DMS153 treated with DMSO at 0.1 percent for 48 hours (cell line): ENCODE measurements at regions not wholly inside any gene's neighbourhood (a gene's known extent, or its start where the extent isn't known, plus 50 kb on each side); places are given as distances from the start of the nearest gene placed in this dataset.
"Not testable (repeated sequence)": the region's sequence is repeated elsewhere in the genome, so short reads cannot be mapped to it uniquely, and the experiment has no call there.

ENCODE experiments used
- DNase-seq: peaks from one replicate; lab custom pipeline; 2025; ENCODE audit not compliant: unreplicated experiment; lab: John Stamatoyannopoulos, UW

- DNase-seq = no peak
These were observed 121.5 kb upstream of the PDE1A start for GRCh38 chr2:182548031-182548950.

GRCh38 chr2:182550234-182550633 lies 123.4 kb upstream of the PDE1A start:
- DNase-seq = no peak

GRCh38 chr2:182552232-182552631 lies 125.4 kb upstream of the PDE1A start:
- DNase-seq = not testable (repeated sequence)

GRCh38 chr2:182552785-182553184 lies 125.9 kb upstream of the PDE1A start:
- not testable (repeated sequence) for DNase-seq

GRCh38 chr2:182553483-182553882 lies 126.6 kb upstream of the PDE1A start:
- DNase-seq = no peak

GRCh38 chr2:182554950-182555349 lies 128.1 kb upstream of the PDE1A start:
- peak; percentile 28 for DNase-seq

GRCh38 chr2:182558564-182558963 lies 131.7 kb upstream of the PDE1A start:
- no peak for DNase-seq

GRCh38 chr2:182559623-182560022 lies 132.8 kb upstream of the PDE1A start:
- DNase-seq = no peak

GRCh38 chr2:182565911-182566567 lies 139.2 kb upstream of the PDE1A start:
- DNase-seq = no peak

GRCh38 chr2:182573553-182573952 lies 142.5 kb upstream of the DNAJC10 start:
- DNase-seq = no peak

- no peak for DNase-seq
These were observed 138.2 kb upstream of the DNAJC10 start for GRCh38 chr2:182577816-182578215.

GRCh38 chr2:182581196-182581935 lies 134.7 kb upstream of the DNAJC10 start:
- DNase-seq = no peak

GRCh38 chr2:182584462-182584861 lies 131.6 kb upstream of the DNAJC10 start:
- DNase-seq = no peak

GRCh38 chr2:182585001-182585400 lies 131.1 kb upstream of the DNAJC10 start:
- no peak for DNase-seq

GRCh38 chr2:182585430-182585829 lies 130.6 kb upstream of the DNAJC10 start:
- DNase-seq = no peak

- no peak for DNase-seq
These were observed 129.6 kb upstream of the DNAJC10 start for GRCh38 chr2:182586426-182586825.

GRCh38 chr2:182587831-182588230 lies 128.2 kb upstream of the DNAJC10 start:
- no peak for DNase-seq

- DNase-seq = no peak
These were observed 126.9 kb upstream of the DNAJC10 start for GRCh38 chr2:182589121-182589520.

GRCh38 chr2:182591774-182592173 lies 124.3 kb upstream of the DNAJC10 start:
- DNase-seq = no peak

GRCh38 chr2:182592691-182593393 lies 123.2 kb upstream of the DNAJC10 start:
- DNase-seq = no peak

GRCh38 chr2:182593394-182593975 lies 122.6 kb upstream of the DNAJC10 start:
- no peak for DNase-seq
